ENCODE measurements at regions not wholly inside any gene's neighbourhood (a gene's known extent, or its start where the extent isn't known, plus 50 kb on each side); places are given as distances from the start of the nearest gene placed in this dataset.

GRCh38 chr5:27561408-27561807 lies 523.0 kb upstream of the CDH9 start (continued):
- TF ChIP-seq ETS1 (IDR thresholded peaks at IDR 0.05) (no peak), CTCF (conservative IDR thresholded peaks at IDR 0.05; ENCODE audit: low read depth in 2 of 2) (no peak), STAT1 (IDR thresholded peaks at IDR 0.05; ENCODE audit: unreplicated experiment) (no peak), REST (IDR thresholded peaks at IDR 0.05; ENCODE audit: unreplicated experiment) (no peak), CREB1 (CRISPR knock-in tag; IDR thresholded peaks at IDR 0.05; ENCODE audit: low read depth) (no peak)

- Histone ChIP-seq H3K27ac (ENCODE audit: low read depth) (0 out of 2 replicates have a peak overlapping the region, but pooled peaks have one; percentile 21), H2AFZ (no peak overlapping the region), H3K4me3 (peak overlapping the region; percentile 3; the same call in 1 of the 2 replicates), H3K36me3 (ENCODE audit: insufficient read depth) (no peaks in the 10 kb centered on the region), H3K9me2 (ENCODE audit: insufficient read depth) (no peaks in the 10 kb centered on the region; the same call in 1 of the 2 replicates), H3K27me3 (ENCODE audit: insufficient read depth) (no peaks in the 10 kb centered on the region), H3K4me2 (peak overlapping the region; percentile 45), H3F3A (replicated peaks; ENCODE audit: low read depth) (no peaks in the 10 kb centered on the region), H3K4me1 (ENCODE audit: insufficient read depth) (peaks cover 33% of the 10 kb centered on the region), H3K79me2 (replicated peaks; ENCODE audit: insufficient read depth) (no peaks in the 10 kb centered on the region), H4K20me1 (replicated peaks; ENCODE audit: insufficient read depth) (no peaks in the 10 kb centered on the region)
- ATAC-seq = peak; percentile 57
- peaks cover under 1% of the 10 kb centered on the region; the same call in 2 of the 3 replicates for H3K36me3 Mint-ChIP-seq (ENCODE audit: low read depth)
- H3K4me3 Mint-ChIP-seq = no peak overlapping the region; the same call in 2 of the 3 replicates
- DNase-seq (ENCODE audit: low spot score) = peak; percentile 42
- H3K27me3 Mint-ChIP-seq (ENCODE audit: insufficient read depth, low read depth, poor library complexity) = no peaks in the 10 kb centered on the region
- peaks cover 27% of the 10 kb centered on the region for H3K4me1 Mint-ChIP-seq
- TF ChIP-seq NANOG (IDR thresholded peaks at IDR 0.05; ENCODE audit: borderline replicate concordance) = peak; percentile 50; the same call in 1 of the 2 replicates
- no peak for TF ChIP-seq EZH2phosphoT487 (IDR thresholded peaks at IDR 0.05; ENCODE audit: unreplicated experiment)
- 0 out of 3 replicates have a peak, but pooled peaks cover 1% of the 10 kb centered on the region for H3K9me3 Mint-ChIP-seq
- no peak overlapping the region for H3K27ac Mint-ChIP-seq
These were observed 510.1 kb upstream of the CDH9 start for GRCh38 chr5:27548484-27548883.

All from GM23338 (cell line).